HEK293T (cell line): ENCODE measurements at regions not wholly inside any gene's neighbourhood (a gene's known extent, or its start where the extent isn't known, plus 50 kb on each side); places are given as distances from the start of the nearest gene placed in this dataset.

ENCODE experiments used
- FOXK2 ChIP-seq: fragments of 450-650 bp; IDR thresholded peaks from 2 replicates; pipeline ENCODE4 v1.6.1; 2016; ENCODE audit warnings: mild to moderate bottlenecking
- FOXM1 ChIP-seq: fragments of 450-650 bp; IDR thresholded peaks from 2 replicates; pipeline ENCODE4 v1.6.1; 2017; ENCODE audit warnings: mild to moderate bottlenecking, borderline replicate concordance

DNA sequence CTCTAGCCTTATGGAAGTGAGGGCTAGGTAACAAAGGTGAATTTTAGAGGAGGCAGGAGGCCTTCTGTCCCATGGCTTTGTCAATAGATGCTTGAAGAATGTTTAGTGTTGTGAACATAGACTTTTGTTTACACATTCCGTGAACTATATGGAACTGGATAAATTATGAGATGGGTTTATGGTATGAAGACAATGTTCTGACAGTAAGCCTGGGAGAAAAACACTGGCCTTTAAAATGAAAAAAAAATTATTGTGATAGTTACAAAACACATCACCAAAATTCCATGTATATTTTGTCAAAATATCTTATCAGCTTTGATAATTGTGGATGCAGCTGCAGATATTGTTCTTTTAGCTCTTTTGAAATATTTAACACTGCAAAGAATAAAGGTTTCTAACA lies 251.5 kb upstream of the DCN start:
- TF ChIP-seq FOXK2 (no peak), FOXM1 (no peak)
